ENCODE measurements at regions not wholly inside any gene's neighbourhood (a gene's known extent, or its start where the extent isn't known, plus 50 kb on each side); places are given as distances from the start of the nearest gene placed in this dataset.

DNA sequence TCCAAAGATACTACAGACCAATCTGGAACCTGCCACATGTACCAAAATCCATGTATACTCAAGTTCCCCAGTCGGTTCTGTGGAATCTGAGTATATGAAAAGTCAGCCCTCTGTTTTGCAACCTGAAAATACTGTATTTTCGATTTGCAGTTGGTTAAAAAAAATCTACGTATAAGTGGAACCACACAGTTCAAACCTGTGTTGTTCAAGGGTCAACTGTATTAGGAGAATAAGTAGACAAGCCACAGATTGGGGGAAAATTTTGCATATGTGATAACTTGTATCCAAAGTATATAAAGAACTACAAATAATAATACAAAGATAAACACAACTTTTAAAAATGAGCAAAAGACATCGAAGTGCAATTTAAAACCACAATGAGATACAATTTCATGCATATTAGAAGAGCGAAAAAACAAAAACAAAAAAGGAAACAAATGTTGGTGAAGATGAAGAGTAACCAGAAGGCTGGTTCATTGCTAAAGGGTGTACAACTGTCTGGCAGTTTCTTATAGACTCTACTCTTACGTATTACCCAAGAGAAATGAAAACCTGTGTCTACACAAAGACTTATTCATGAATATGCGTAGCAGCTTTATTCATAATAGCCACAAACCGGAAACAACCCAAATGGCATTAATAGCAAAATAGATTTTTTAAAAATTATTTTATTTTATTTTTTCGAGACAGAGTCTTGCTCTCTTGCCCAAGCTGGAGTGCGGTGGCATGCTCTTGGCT is 180.8 kb downstream of the BCAS1 start:
- no peak overlapping the region for H2BK5ac ChIP-seq (ENCODE audit: insufficient read length, low read length)
- H4K5ac ChIP-seq (ENCODE audit: insufficient read length, low read depth, low read length) = no peak overlapping the region
- H3K56ac ChIP-seq (ENCODE audit: insufficient read length, low read depth, low read length) = no peak overlapping the region
- Mint-ChIP-seq H3K27ac (no peak overlapping the region), H3K9me3 (peaks cover 4 to 6% of the 10 kb centered on the region in 2 experiments; a peak in 2 of 5 replicates), H3K36me3 (ENCODE audit: insufficient read depth in 1 of 3, low read depth in 3 of 3) (peaks cover 0 to 13% (median 2%) of the 10 kb centered on the region in 3 experiments; a peak in 3 of 7 replicates), H3K4me3 (no peak overlapping the region), H3K4me1 (peaks cover 46 to 49% of the 10 kb centered on the region in 2 experiments), H3K27me3 (ENCODE audit: low read depth) (no peaks in the 10 kb centered on the region)
- H3K9me3 ChIP-seq (ENCODE audit: control insufficient read depth, low read depth, low read length) = no peaks in the 10 kb centered on the region
- no peak overlapping the region for H2AFZ ChIP-seq (ENCODE audit: low read length)
- H4K91ac ChIP-seq (ENCODE audit: insufficient read length, low read depth, low read length) = no peak overlapping the region
- H2BK20ac ChIP-seq (ENCODE audit: low read depth, low read length, poor library complexity, severe bottlenecking) = no peak overlapping the region
- H3K79me1 ChIP-seq (ENCODE audit: insufficient read depth, low read depth, low read length, poor library complexity, severe bottlenecking) = no peaks in the 10 kb centered on the region
- no peak overlapping the region for H2BK120ac ChIP-seq (ENCODE audit: low read depth, low read length, poor library complexity, severe bottlenecking)
- H3K9ac ChIP-seq (ENCODE audit: extremely low read depth, insufficient read length, low read length) = no peak overlapping the region
- H3K14ac ChIP-seq (ENCODE audit: insufficient read depth, low read length) = no peak overlapping the region
- no peaks in the 10 kb centered on the region for H3K79me2 ChIP-seq (ENCODE audit: insufficient read depth, low read length)
- H2BK12ac ChIP-seq (ENCODE audit: insufficient read length, low read depth, low read length) = no peak overlapping the region
- no peaks in the 10 kb centered on the region for H3K23me2 ChIP-seq (ENCODE audit: insufficient read length, low read depth, low read length, poor library complexity, severe bottlenecking)
- H3K4me1 ChIP-seq (ENCODE audit: insufficient read depth, low read length) = peaks cover 4% of the 10 kb centered on the region; the same call in 1 of the 2 replicates
- no CpG with 5 or more reads among the region's 10 CpGs for WGBS (ENCODE audit: extremely low coverage, insufficient read length, low lambda C conversion rate)
- no peak overlapping the region for H3K18ac ChIP-seq (ENCODE audit: insufficient read length, low read depth, low read length)
- no peaks in the 10 kb centered on the region for H3K27me3 ChIP-seq (ENCODE audit: insufficient read depth, low read length)
- no peak overlapping the region for H4K8ac ChIP-seq (replicated peaks; ENCODE audit: insufficient read length, low read depth, low read length)
- no peak overlapping the region for H3K27ac ChIP-seq (ENCODE audit: insufficient read length, low read depth, low read length)
- no peak for DNase-seq
- TF ChIP-seq, protein P1, sequence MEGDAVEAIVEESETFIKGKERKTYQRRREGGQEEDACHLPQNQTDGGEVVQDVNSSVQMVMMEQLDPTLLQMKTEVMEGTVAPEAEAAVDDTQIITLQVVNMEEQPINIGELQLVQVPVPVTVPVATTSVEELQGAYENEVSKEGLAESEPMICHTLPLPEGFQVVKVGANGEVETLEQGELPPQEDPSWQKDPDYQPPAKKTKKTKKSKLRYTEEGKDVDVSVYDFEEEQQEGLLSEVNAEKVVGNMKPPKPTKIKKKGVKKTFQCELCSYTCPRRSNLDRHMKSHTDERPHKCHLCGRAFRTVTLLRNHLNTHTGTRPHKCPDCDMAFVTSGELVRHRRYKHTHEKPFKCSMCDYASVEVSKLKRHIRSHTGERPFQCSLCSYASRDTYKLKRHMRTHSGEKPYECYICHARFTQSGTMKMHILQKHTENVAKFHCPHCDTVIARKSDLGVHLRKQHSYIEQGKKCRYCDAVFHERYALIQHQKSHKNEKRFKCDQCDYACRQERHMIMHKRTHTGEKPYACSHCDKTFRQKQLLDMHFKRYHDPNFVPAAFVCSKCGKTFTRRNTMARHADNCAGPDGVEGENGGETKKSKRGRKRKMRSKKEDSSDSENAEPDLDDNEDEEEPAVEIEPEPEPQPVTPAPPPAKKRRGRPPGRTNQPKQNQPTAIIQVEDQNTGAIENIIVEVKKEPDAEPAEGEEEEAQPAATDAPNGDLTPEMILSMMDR (conservative IDR thresholded peaks at IDR 0.05) = no peak
- H3K4me2 ChIP-seq (ENCODE audit: insufficient read depth, insufficient read length, low read length) = no peak overlapping the region
- no peak overlapping the region for H3K23ac ChIP-seq (ENCODE audit: insufficient read length, low read depth, low read length)
- no peak overlapping the region for H2BK15ac ChIP-seq (ENCODE audit: low read depth, low read length)
- no peak overlapping the region for H2AK5ac ChIP-seq (ENCODE audit: insufficient read length, low read length)
- H4K20me1 ChIP-seq (ENCODE audit: control insufficient read depth, insufficient read depth, insufficient read length) = no peaks in the 10 kb centered on the region
- H3K4ac ChIP-seq (ENCODE audit: low read depth, low read length) = no peak overlapping the region
- H3T11ph ChIP-seq (ENCODE audit: low read length) = no peak overlapping the region
